A549 (cell line): ENCODE measurements at regions not wholly inside any gene's neighbourhood (a gene's known extent, or its start where the extent isn't known, plus 50 kb on each side); places are given as distances from the start of the nearest gene placed in this dataset.

Experiments used
- ATAC-seq, 2 experiments: fragments of 200-7000 bp in 1 of 2; fragments of >200 bp in 1 of 2; cut with Nextera tagmentation in 1 of 2; cut with Tn5 transposase in 1 of 2; 3 replicates each; pipeline versions ENCODE4 v1.8.0 to v1.9.1; 2018 to 2020; ENCODE audit warnings: mild to moderate bottlenecking in 1 of 2, moderate library complexity in 1 of 2
- CTCF ChIA-PET: fragments of 300-600 bp; sonication (Branson Sonifier 250); formaldehyde crosslinking; extraction: SDS; loops from one replicate; lab custom pipeline; 2021; ENCODE audit warnings: antibody characterized with exemption, inconsistent platforms; lab: Yijun Ruan, JAX
- POLR2A ChIA-PET: fragments of 350-600 bp; formaldehyde crosslinking; extraction: SDS; loops from one replicate; lab custom pipeline; 2021; ENCODE audit warnings: antibody characterized with exemption, inconsistent platforms; lab: Yijun Ruan, JAX
- DNase-seq, 2 experiments: peaks; one replicate each; pipeline versions ENCODE4 v3.0.0 to v3.0.0-alpha.2; 2011 to 2016; ENCODE audit warnings: low read depth in 1 of 2, low spot score in 1 of 2
- FAIRE-seq: peaks from 2 replicates; lab custom pipeline; 2011; peaks lifted over from hg19 to GRCh38; lab: Jason Lieb, UNC
- H3K27ac ChIP-seq, 2 experiments: fragments of >200 bp; sonication (Bioruptor Twin); formaldehyde crosslinking; 3 replicates each; pipeline ENCODE4 v1.5.1; 2016 to 2017
- H3K4me1 ChIP-seq: fragments of >200 bp; sonication (Bioruptor Twin); formaldehyde crosslinking; 3 replicates; pipeline ENCODE4 v1.6.1; 2016
- H3K4me2 ChIP-seq: fragments of >200 bp; sonication (Bioruptor Twin); formaldehyde crosslinking; 3 replicates; pipeline ENCODE4 v1.6.1; 2016
- H3K4me3 ChIP-seq: fragments of >200 bp; sonication (Bioruptor Twin); formaldehyde crosslinking; 3 replicates; pipeline ENCODE4 v1.5.1; 2016
- H3K9me3 ChIP-seq: fragments of >200 bp; sonication (Bioruptor Twin); formaldehyde crosslinking; 3 replicates; pipeline ENCODE4 v1.6.1; 2016
- CBX8 ChIP-seq: fragments of 200-600 bp; sonication (generic); IDR thresholded peaks from 2 replicates; pipeline ENCODE4 v1.6.1; 2016
- CEBPB ChIP-seq, 2 experiments: fragments of >200 bp in 1 of 2; sonication (Bioruptor Twin) in 1 of 2; formaldehyde crosslinking in 1 of 2; IDR thresholded peaks; 2 replicates each; pipeline ENCODE4 v1.6.1; 2012 to 2016
- CHD4 ChIP-seq: fragments of 200-600 bp; sonication (generic); IDR thresholded peaks from 2 replicates; pipeline ENCODE4 v1.6.1; 2016; ENCODE audit warnings: antibody characterized with exemption, mild to moderate bottlenecking, borderline replicate concordance
- EHF ChIP-seq: fragments of 250-450 bp; sonication (Bioruptor Pico); IDR thresholded peaks from 2 replicates; pipeline ENCODE4 v1.5.0; 2020; ENCODE audit warnings: mild to moderate bottlenecking
- HEYL ChIP-seq: fragments of 250-450 bp; sonication (Bioruptor Pico); IDR thresholded peaks from 2 replicates; pipeline ENCODE4 v1.8.0; 2021; ENCODE audit warnings: mild to moderate bottlenecking, moderate library complexity
- HOXA7 ChIP-seq: fragments of 250-450 bp; sonication (Bioruptor Pico); IDR thresholded peaks from 2 replicates; pipeline ENCODE4 v1.5.0; 2020; ENCODE audit warnings: mild to moderate bottlenecking, moderate library complexity
- KDM1A ChIP-seq: fragments of 200-600 bp; sonication (generic); IDR thresholded peaks from 2 replicates; pipeline ENCODE4 v1.6.1; 2016; ENCODE audit warnings: low read depth, mild to moderate bottlenecking
- MAFK ChIP-seq: fragments of 450-650 bp; IDR thresholded peaks from 2 replicates; pipeline ENCODE4 v1.6.1; 2014; ENCODE audit not compliant: partially characterized antibody
- NR3C1 ChIP-seq: fragments of >200 bp; sonication (Bioruptor Twin); formaldehyde crosslinking; IDR thresholded peaks from 3 replicates; pipeline ENCODE4 v1.6.1; 2017
- PHF8 ChIP-seq: fragments of 200-600 bp; sonication (generic); IDR thresholded peaks from 2 replicates; pipeline ENCODE4 v1.6.1; 2016; ENCODE audit warnings: low read depth, mild to moderate bottlenecking, antibody characterized with exemption, moderate library complexity, borderline replicate concordance
- POLR2AphosphoS2 ChIP-seq: conservative IDR thresholded peaks from 2 replicates; pipeline ENCODE4 v1.6.1; 2012; ENCODE audit warnings: low read length, improper control_type of control experiment, inconsistent platforms
- RCOR1 ChIP-seq: fragments of 150-350 bp; IDR thresholded peaks from 2 replicates; pipeline ENCODE4 v1.6.1; 2014; ENCODE audit warnings: antibody characterized with exemption, low read length, low read depth
- RFX5 ChIP-seq: fragments of 450-650 bp; IDR thresholded peaks from 2 replicates; pipeline ENCODE4 v1.7.1; 2014; ENCODE audit warnings: antibody characterized with exemption, mild to moderate bottlenecking, moderate library complexity
- SMC3 ChIP-seq: fragments of >200 bp; sonication (Bioruptor Twin); formaldehyde crosslinking; IDR thresholded peaks from 3 replicates; pipeline ENCODE4 v1.6.1; 2018; ENCODE audit warnings: inconsistent platforms
- TP53 ChIP-seq: fragments of 250-450 bp; sonication (Bioruptor Pico); IDR thresholded peaks from 2 replicates; pipeline ENCODE4 v1.5.0; 2021; ENCODE audit warnings: mild to moderate bottlenecking, moderate library complexity
- ZNF302 ChIP-seq: fragments of 250-450 bp; sonication (Bioruptor Pico); IDR thresholded peaks from 2 replicates; pipeline ENCODE4 v1.9.0; 2021; ENCODE audit warnings: inconsistent platforms, mild to moderate bottlenecking, moderate library complexity
- ZSCAN20 ChIP-seq: fragments of 250-450 bp; sonication (Bioruptor Pico); IDR thresholded peaks from 2 replicates; pipeline ENCODE4 v1.8.0; 2022; ENCODE audit warnings: mild to moderate bottlenecking, moderate library complexity
- WGBS: methylation state at CpG from one replicate; pipeline ENCODE4 v1.1.6; 2017; ENCODE audit errors: missing lambda C conversion rate; 5-methylcytosine and 5-hydroxymethylcytosine counted together
- TF ChIP-seq, protein P1 (sequence below): fragments of 200-600 bp; sonication (generic); IDR thresholded peaks from 2 replicates; pipeline ENCODE4 v1.6.1; 2016; ENCODE audit warnings: antibody characterized with exemption, mild to moderate bottlenecking, moderate library complexity
- TF ChIP-seq, protein P2 (sequence below): IDR thresholded peaks from 2 replicates; pipeline ENCODE4 v1.6.1; 2012; ENCODE audit warnings: low read depth, borderline replicate concordance
- TF ChIP-seq, protein P3 (sequence below): fragments of 250-450 bp; sonication (Bioruptor Pico); IDR thresholded peaks from 2 replicates; pipeline ENCODE4 v1.5.0; 2020; ENCODE audit warnings: low read depth, mild to moderate bottlenecking, moderate library complexity
- TF ChIP-seq, protein P4 (sequence below): fragments of >200 bp; sonication (Bioruptor Twin); formaldehyde crosslinking; IDR thresholded peaks from 3 replicates; pipeline ENCODE4 v1.5.1; 2016
- TF ChIP-seq, protein P5 (sequence below): fragments of >200 bp; sonication (Bioruptor Twin); formaldehyde crosslinking; IDR thresholded peaks from 3 replicates; pipeline ENCODE4 v1.6.1; 2016
- TF ChIP-seq, protein P6 (sequence below): fragments of 450-650 bp; IDR thresholded peaks from 2 replicates; pipeline ENCODE4 v1.6.1; 2014; ENCODE audit warnings: antibody characterized with exemption
- TF ChIP-seq, protein P7 (sequence below): fragments of 250-450 bp; sonication (Bioruptor Pico); IDR thresholded peaks from 2 replicates; pipeline ENCODE4 v1.5.0; 2021; ENCODE audit warnings: mild to moderate bottlenecking, moderate library complexity, borderline replicate concordance

DNA sequence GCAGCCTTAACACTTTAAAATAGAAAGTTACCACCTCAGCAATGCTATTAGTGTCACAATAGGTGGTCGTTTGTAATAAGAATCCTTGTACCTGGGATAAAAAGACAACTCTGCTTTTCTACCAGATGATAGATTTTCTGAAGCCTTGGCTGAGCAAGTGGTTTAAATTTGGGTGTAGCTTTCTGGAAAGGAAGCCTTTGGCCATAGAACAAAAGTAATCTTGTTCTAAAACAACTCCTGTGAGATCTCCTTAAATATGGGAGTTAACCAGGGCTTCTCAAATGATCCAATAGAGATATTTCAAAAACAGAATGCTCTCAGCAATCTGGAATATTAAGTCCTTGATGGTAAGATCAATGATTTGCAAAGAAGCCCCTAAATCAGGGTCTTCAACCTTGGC is 261.6 kb downstream of the ZNF516 start:
- Histone ChIP-seq H3K9me3 (no peaks in the 10 kb centered on the region), H3K4me3 (no peak overlapping the region), H3K27ac (no peak overlapping the region), H3K4me1 (no peaks in the 10 kb centered on the region), H3K4me2 (no peak overlapping the region)
- DNase-seq (no peak), FAIRE-seq (no peak), ATAC-seq (no peak)
- ChIA-PET CTCF (interaction anchor here (1.2 kb wide), 1 partner anchor 11 kb away, joined by 3 read pairs; no protein-coding TSS in a partner anchor), POLR2A (no interaction called here)
- WGBS = 6% methylated on average over 1 of the region's 1 CpG
- TF ChIP-seq NR3C1 = no peak
- no peak for TF ChIP-seq RFX5
- TF ChIP-seq MAFK = no peak
- TF ChIP-seq SMC3 = no peak
- TF ChIP-seq, protein P1, sequence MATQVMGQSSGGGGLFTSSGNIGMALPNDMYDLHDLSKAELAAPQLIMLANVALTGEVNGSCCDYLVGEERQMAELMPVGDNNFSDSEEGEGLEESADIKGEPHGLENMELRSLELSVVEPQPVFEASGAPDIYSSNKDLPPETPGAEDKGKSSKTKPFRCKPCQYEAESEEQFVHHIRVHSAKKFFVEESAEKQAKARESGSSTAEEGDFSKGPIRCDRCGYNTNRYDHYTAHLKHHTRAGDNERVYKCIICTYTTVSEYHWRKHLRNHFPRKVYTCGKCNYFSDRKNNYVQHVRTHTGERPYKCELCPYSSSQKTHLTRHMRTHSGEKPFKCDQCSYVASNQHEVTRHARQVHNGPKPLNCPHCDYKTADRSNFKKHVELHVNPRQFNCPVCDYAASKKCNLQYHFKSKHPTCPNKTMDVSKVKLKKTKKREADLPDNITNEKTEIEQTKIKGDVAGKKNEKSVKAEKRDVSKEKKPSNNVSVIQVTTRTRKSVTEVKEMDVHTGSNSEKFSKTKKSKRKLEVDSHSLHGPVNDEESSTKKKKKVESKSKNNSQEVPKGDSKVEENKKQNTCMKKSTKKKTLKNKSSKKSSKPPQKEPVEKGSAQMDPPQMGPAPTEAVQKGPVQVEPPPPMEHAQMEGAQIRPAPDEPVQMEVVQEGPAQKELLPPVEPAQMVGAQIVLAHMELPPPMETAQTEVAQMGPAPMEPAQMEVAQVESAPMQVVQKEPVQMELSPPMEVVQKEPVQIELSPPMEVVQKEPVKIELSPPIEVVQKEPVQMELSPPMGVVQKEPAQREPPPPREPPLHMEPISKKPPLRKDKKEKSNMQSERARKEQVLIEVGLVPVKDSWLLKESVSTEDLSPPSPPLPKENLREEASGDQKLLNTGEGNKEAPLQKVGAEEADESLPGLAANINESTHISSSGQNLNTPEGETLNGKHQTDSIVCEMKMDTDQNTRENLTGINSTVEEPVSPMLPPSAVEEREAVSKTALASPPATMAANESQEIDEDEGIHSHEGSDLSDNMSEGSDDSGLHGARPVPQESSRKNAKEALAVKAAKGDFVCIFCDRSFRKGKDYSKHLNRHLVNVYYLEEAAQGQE = no peak
- no peak for TF ChIP-seq HEYL (CRISPR knock-in tag)
- TF ChIP-seq EHF (CRISPR knock-in tag) = no peak
- TF ChIP-seq, protein P2, sequence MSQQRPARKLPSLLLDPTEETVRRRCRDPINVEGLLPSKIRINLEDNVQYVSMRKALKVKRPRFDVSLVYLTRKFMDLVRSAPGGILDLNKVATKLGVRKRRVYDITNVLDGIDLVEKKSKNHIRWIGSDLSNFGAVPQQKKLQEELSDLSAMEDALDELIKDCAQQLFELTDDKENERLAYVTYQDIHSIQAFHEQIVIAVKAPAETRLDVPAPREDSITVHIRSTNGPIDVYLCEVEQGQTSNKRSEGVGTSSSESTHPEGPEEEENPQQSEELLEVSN = no peak
- no peak for TF ChIP-seq POLR2AphosphoS2
- no peak for TF ChIP-seq CEBPB (IDR thresholded peaks at IDR 0.05)
- TF ChIP-seq, protein P3, sequence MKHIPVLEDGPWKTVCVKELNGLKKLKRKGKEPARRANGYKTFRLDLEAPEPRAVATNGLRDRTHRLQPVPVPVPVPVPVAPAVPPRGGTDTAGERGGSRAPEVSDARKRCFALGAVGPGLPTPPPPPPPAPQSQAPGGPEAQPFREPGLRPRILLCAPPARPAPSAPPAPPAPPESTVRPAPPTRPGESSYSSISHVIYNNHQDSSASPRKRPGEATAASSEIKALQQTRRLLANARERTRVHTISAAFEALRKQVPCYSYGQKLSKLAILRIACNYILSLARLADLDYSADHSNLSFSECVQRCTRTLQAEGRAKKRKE (CRISPR knock-in tag) = no peak
- no peak for TF ChIP-seq ZSCAN20 (CRISPR knock-in tag)
- TF ChIP-seq, protein P4, sequence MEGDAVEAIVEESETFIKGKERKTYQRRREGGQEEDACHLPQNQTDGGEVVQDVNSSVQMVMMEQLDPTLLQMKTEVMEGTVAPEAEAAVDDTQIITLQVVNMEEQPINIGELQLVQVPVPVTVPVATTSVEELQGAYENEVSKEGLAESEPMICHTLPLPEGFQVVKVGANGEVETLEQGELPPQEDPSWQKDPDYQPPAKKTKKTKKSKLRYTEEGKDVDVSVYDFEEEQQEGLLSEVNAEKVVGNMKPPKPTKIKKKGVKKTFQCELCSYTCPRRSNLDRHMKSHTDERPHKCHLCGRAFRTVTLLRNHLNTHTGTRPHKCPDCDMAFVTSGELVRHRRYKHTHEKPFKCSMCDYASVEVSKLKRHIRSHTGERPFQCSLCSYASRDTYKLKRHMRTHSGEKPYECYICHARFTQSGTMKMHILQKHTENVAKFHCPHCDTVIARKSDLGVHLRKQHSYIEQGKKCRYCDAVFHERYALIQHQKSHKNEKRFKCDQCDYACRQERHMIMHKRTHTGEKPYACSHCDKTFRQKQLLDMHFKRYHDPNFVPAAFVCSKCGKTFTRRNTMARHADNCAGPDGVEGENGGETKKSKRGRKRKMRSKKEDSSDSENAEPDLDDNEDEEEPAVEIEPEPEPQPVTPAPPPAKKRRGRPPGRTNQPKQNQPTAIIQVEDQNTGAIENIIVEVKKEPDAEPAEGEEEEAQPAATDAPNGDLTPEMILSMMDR = no peak
- TF ChIP-seq, protein P5, sequence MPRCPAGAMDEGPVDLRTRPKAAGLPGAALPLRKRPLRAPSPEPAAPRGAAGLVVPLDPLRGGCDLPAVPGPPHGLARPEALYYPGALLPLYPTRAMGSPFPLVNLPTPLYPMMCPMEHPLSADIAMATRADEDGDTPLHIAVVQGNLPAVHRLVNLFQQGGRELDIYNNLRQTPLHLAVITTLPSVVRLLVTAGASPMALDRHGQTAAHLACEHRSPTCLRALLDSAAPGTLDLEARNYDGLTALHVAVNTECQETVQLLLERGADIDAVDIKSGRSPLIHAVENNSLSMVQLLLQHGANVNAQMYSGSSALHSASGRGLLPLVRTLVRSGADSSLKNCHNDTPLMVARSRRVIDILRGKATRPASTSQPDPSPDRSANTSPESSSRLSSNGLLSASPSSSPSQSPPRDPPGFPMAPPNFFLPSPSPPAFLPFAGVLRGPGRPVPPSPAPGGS = no peak
- no peak for TF ChIP-seq TP53 (CRISPR knock-in tag)
- TF ChIP-seq CHD4 = no peak
- TF ChIP-seq ZNF302 (CRISPR knock-in tag) = no peak
- TF ChIP-seq CBX8 = no peak
- TF ChIP-seq HOXA7 = no peak

DNA sequence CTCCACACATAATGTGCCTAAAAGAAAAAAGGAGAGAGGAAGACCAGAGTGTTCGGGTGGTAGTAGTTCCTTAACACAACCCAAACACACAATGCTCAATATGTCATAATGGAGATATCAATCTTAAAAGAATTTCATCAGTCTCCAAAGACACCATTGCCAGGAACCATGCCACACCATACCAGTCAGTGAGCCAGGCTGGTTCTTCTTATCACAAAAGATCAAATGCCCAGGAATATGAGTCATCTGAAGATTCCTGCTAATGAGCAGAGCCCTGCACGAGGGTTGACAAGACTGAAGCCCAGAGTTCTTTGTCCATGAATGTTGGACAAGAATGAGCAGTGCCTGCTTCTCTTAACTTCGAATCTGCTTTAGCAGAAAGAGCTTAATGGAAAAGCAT is 262.3 kb downstream of the ZNF516 start:
- ChIA-PET POLR2A (no interaction called here), CTCF (interaction anchor here (1.2 kb wide), 1 partner anchor 11 kb away, joined by 3 read pairs; no protein-coding TSS in a partner anchor)
- WGBS = 2% methylated on average over 3 of the region's 3 CpGs
- no peak overlapping the region for H3K4me2 ChIP-seq
- no peak for FAIRE-seq
- no peak for ATAC-seq
- H3K4me3 ChIP-seq = no peak overlapping the region
- H3K4me1 ChIP-seq = no peaks in the 10 kb centered on the region
- no peaks in the 10 kb centered on the region for H3K9me3 ChIP-seq
- no peak for DNase-seq
- H3K27ac ChIP-seq = no peak overlapping the region
- TF ChIP-seq RCOR1 (no peak), PHF8 (no peak), KDM1A (no peak), MAFK (no peak), SMC3 (no peak)
- TF ChIP-seq, protein P3 (CRISPR knock-in tag) = no peak
- TF ChIP-seq, protein P6, sequence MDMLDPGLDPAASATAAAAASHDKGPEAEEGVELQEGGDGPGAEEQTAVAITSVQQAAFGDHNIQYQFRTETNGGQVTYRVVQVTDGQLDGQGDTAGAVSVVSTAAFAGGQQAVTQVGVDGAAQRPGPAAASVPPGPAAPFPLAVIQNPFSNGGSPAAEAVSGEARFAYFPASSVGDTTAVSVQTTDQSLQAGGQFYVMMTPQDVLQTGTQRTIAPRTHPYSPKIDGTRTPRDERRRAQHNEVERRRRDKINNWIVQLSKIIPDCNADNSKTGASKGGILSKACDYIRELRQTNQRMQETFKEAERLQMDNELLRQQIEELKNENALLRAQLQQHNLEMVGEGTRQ = no peak
- TF ChIP-seq, protein P7, sequence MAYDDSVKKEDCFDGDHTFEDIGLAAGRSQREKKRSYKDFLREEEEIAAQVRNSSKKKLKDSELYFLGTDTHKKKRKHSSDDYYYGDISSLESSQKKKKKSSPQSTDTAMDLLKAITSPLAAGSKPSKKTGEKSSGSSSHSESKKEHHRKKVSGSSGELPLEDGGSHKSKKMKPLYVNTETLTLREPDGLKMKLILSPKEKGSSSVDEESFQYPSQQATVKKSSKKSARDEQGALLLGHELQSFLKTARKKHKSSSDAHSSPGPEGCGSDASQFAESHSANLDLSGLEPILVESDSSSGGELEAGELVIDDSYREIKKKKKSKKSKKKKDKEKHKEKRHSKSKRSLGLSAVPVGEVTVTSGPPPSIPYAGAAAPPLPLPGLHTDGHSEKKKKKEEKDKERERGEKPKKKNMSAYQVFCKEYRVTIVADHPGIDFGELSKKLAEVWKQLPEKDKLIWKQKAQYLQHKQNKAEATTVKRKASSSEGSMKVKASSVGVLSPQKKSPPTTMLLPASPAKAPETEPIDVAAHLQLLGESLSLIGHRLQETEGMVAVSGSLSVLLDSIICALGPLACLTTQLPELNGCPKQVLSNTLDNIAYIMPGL (CRISPR knock-in tag) = no peak
